ENCODE measurements at regions not wholly inside any gene's neighbourhood (a gene's known extent, or its start where the extent isn't known, plus 50 kb on each side); places are given as distances from the start of the nearest gene placed in this dataset.

DNA sequence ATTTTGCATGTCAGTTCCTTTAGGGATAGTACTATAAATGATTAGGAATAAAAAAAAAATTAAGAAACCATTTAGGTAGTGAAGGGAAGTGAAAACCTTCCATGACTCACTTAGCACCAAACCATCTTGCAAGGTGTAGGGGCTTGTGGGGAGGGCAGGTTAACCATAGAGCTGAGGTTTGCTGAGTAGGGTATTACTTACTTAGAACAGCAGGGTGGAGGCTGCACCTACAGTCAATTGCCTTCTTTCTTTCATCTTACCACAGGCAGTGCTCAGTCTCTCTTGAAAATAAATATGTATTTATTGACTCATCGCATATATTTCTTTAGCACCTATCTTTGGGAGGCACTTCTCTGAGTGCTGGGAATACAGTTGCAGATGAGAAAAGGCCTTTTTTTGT, 104.9 kb upstream of the GIMD1 start:
- TF ChIP-seq POLR2A (IDR thresholded peaks at IDR 0.05): no peak
- TF ChIP-seq CTCF (IDR thresholded peaks at IDR 0.05): no peak
- TF ChIP-seq EP300 (IDR thresholded peaks at IDR 0.05): no peak
- no peak for TF ChIP-seq POLR2AphosphoS5 (IDR thresholded peaks at IDR 0.05)

Measured in suprapubic skin (tissue), 4 donors.